Skin epidermis (tissue), 12 donors: ENCODE measurements at regions not wholly inside any gene's neighbourhood (a gene's known extent, or its start where the extent isn't known, plus 50 kb on each side); places are given as distances from the start of the nearest gene placed in this dataset.
"Not testable (repeated sequence)": the region's sequence is repeated elsewhere in the genome, so short reads cannot be mapped to it uniquely, and the experiment has no call there.

ENCODE experiments used
- H3K27ac ChIP-seq, 21 experiments: fragments of 200-600 bp; sonication (generic) in 11 of 21; one replicate each; pipeline ENCODE4 v1.5.0; 2020; ENCODE audit warnings: mild to moderate bottlenecking in 3 of 21, inconsistent platforms in 2 of 21, moderate library complexity in 2 of 21
- H3K4me3 ChIP-seq, 7 experiments: fragments of 200-600 bp; sonication (generic) in 2 of 7; one replicate each; pipeline ENCODE4 v1.5.0; 2020; ENCODE audit warnings: inconsistent platforms in 2 of 7, mild to moderate bottlenecking in 2 of 7, moderate library complexity in 1 of 7

DNA sequence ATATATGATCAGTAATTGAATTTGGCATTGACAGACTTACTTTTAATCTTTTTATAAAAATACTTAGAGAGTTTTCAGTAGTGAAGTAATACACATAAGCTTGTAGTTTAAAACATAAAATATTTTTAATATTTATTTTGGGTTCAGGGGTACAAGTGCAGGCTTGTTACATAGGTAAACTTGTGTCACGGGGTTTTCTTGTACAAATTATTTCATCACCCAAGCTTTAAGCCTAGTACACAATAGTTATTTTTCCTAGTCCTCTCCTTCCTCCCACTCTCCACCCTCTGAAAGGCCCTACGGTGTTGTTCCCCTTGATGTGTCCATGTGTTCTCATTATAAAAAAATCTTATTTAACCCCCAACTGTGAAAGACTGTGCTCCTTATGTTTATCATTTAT is 1397.8 kb upstream of the RAG2 start:
- Histone ChIP-seq H3K27ac (no peak overlapping the region), H3K4me3 (no peak overlapping the region)

DNA sequence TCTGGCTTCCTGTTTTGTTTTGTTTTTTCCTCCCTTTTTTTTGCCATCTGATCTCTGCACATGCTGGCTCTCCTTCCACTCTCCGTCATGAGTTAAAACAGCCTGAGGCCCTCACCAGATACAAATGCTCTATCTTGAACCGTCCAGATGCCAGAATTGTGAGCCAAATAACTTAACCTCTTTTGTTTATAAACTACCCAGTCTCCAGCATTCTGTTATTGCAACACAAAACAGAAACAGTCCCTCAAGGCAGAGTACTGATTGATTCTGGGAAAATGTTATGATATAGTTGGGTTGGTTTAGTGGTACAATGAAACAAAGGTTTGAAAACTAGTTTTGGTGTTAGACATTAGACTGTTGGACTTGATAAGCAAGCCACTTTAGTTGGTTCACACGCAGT is 1390.0 kb upstream of the RAG2 start:
- Histone ChIP-seq H3K27ac (no peak overlapping the region), H3K4me3 (no peak overlapping the region)

DNA sequence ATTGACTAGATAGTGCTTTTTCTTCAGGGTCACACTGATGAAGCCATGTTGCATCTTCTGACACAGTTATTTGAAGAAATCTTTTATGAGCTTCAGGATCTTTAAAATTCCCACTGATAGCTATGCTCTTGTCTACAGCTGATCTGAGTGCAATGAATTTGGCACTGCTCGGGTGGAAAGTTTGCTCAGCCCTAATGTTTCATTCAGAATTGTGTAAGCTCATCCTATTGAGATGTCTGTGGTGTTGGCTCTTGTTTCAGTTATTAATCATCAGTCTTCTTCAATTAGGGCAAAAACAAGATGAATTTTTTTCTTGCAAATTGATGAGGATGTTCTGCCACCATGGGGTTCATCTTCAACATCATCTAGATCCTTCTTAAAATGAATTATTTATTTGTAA is 1387.0 kb upstream of the RAG2 start:
- Histone ChIP-seq H3K4me3 (no peak overlapping the region), H3K27ac (no peak overlapping the region)

DNA sequence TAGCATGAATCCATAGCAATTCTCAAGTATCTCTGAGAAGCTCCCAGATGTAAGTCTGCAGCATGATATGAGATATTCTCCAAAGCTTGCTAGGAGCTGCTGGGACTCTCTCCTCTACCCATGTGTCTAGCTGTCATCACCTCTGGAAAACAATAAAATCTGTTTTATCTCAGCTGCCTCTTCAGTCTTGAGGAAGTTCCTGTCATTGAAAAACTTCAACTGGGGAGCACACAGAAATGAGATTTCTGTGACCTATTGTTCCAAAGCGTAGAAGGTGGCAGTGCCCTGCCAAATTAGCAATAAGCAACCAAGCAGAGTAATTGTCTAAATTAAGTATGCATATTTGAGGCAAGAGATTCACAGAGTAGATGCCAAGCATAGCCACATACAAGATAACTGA is 1380.6 kb upstream of the RAG2 start:
- H3K27ac ChIP-seq = no peak overlapping the region
- H3K4me3 ChIP-seq = no peak overlapping the region

DNA sequence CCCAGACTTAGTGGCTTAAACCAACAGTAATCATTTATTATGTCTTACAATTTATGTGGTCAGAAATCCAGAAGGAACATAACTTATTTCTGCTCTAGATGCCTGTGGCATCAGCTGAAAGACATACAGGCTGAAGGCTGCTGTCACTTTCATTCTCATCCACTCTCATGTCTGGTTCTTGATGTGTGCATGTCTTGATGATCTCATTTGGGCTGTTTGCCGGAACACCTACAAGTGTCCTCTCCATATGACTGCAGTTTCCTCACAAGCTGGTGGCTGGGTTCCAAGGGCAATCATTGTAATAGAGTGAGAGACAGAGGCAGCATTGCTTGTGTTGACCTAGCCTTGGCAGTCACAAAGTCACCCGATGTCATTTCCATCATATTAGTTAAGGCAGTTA is 1375.9 kb upstream of the RAG2 start:
- H3K27ac ChIP-seq = no peak overlapping the region
- no peak overlapping the region for H3K4me3 ChIP-seq

DNA sequence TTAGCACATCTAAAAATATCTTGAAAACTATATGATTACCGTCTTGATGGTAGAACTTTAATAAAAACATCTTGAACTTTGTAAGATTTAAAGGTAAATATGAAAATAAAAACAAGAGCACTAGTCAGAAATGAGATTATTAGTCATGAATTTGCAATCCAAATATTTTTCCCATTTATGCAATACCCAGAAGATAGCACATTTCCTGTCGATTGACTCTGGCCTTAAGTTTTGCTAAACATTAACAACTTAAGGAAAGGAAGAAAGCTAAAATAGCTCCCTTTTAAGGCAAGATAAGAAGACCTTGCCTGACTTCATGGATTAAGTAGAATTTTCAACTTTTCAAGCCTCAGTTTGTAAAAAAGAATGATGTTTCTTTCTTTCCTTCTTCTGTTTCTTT is 1374.7 kb upstream of the RAG2 start:
- Histone ChIP-seq H3K4me3 (no peak overlapping the region), H3K27ac (no peak overlapping the region)

DNA sequence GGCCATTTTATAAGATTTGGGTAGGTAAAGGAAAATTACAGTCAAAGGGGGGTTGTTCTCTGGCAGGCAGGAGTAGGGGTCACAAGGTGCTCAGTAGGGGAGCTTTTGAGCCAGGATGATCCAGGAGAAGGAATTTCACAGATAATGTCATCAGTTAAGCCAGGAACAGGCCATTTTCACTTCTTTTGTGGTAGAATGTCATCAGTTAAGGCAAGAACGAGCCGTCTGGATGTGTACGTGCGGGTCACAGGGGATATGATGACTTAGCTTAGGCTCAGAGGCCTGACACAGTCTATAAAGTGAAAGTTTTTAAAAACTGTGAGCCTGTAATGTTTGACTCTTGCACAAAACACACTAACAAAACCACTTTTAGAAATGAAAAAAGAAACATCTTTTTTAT is 1371.3 kb upstream of the RAG2 start:
- H3K4me3 ChIP-seq, H3K27ac ChIP-seq: not testable (repeated sequence)

DNA sequence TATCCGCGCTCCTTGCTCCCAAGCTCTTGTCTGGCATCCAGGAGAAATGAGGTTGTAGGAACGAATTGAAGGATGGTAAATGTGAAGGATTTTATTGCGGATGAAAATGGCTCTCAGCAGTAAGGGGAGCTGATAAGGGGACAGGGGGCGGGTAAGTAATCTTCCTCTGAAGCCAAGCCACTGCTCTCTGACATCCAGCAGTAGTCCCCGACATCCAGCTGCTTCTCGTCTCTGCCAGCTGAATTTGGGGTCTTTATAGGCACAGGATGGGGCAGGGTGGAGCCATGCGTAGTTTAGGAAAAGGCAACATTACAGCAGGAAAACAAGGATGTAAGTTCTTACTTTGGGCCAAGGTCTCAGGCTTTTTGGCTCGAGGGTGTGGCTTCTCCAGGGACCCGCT is 1370.1 kb upstream of the RAG2 start:
- Histone ChIP-seq H3K27ac (no peak overlapping the region), H3K4me3 (no peak overlapping the region)

DNA sequence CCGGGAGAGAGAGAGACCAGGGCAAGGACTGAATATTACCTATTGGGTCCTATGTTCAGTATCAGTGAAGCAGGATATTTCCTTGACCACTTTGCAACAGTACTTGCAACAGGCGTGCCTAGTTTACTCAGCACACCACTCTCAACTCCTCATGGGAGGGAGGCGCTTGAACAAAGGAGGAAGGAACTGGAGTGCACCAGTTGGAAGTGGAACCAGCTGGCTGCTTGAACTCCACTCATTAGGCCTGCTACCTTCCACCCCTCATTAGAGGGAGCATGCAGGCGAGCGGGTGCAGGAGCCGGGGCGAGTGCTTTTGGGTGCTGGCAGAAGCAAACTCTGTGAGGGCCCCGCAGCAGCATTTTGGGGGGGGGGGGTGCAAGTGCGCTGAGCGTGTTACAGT is 1369.6 kb upstream of the RAG2 start:
- Histone ChIP-seq H3K27ac (no peak overlapping the region), H3K4me3 (no peak overlapping the region)

DNA sequence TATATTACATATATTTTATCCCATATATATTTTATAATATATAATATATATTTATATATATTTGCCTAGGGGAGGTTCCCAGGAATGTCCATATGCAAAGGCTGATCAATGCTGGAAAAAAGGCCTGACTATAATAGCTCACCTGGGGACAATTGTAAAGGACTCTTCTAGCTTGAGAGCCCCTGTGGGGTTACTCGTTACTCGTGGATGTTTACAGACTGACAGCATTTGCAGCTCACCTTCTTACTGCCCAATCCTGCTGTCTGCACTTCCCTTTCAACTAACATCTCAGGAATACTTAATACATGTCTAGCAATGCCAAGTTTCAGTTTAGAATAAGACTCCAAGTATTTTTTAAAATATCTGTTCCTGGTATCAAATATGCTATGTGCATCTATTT is 1365.4 kb upstream of the RAG2 start:
- H3K27ac ChIP-seq = no peak overlapping the region
- H3K4me3 ChIP-seq = no peak overlapping the region

DNA sequence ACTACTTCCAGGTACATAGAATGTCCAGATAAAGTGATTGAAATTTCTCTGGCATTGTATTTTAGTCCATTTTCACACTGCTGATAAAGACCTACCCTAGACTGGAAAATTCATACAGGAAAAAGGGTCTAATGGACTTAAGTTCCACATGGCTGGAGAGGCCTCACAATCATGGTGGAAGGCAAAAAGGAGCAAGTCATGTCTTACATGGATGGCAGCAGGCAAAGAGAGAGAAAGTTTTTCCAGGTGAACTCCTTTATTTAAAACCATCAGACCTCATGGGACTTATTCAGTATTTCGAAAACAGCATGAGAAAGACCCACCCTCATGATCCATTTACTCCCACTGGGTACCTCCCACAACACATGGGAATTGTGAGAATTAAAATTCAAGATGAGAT is 1359.7 kb upstream of the RAG2 start:
- Histone ChIP-seq H3K27ac (no peak overlapping the region), H3K4me3 (no peak overlapping the region)

DNA sequence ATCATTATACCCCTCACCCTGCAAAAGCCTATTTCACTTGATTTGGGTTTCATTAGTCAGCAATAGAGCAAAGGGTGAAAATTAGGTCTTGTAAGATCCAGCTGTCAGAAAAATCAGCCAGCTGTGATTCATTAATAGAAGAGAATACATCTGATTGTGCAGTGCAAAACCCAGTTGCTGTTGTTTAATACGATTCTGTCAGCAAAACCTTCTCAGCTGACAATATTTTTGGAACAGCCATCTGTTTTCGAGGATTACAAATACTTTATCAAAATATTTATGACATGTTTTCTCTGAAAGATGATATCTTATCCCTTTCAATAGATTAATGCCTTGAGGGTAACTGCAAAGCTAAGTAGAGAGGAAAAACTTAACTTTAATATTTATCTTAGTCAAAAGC is 1354.0 kb upstream of the RAG2 start:
- Histone ChIP-seq H3K27ac (no peak overlapping the region), H3K4me3 (no peak overlapping the region)

DNA sequence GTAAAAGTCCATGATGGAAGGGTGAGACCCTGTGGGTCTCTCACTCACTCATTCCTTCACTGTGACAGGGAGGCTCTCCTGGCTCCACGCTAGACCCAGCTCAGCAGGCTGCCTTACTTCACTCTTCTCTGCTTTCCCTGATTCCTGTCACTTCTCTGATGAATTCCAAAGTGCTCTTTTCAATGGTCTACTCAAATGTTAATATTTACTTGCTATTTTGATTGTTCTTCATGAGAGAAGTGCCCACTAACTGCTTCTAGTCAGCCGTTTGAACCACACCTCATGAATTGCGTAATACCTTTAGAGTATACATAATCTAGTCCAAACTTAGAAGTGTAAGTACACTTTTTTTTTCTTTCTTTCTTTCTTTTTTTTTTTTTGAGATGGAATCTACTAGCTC is 1350.2 kb upstream of the RAG2 start:
- Histone ChIP-seq H3K4me3 (no peak overlapping the region), H3K27ac (no peak overlapping the region)

DNA sequence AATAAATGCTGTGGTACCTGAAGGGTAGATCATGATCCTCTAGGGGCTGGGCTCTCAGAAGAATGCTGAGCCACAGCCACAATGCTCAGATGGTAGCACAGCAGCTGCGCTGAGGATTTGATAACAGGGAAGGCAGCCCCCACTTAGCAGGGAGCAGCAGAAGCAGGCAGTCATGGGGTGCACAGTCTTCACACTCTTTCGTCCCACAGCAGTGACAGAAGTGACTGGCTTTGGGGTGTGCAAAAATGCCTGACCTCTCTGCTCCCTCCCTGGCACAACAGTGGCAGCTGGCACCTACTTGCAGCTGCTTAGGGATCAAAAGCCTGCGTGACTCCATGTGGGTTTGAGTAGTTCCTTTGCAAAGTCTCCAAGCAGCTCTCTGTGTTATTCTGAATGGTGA is 1349.8 kb upstream of the RAG2 start:
- H3K27ac ChIP-seq = no peak overlapping the region
- H3K4me3 ChIP-seq = no peak overlapping the region

DNA sequence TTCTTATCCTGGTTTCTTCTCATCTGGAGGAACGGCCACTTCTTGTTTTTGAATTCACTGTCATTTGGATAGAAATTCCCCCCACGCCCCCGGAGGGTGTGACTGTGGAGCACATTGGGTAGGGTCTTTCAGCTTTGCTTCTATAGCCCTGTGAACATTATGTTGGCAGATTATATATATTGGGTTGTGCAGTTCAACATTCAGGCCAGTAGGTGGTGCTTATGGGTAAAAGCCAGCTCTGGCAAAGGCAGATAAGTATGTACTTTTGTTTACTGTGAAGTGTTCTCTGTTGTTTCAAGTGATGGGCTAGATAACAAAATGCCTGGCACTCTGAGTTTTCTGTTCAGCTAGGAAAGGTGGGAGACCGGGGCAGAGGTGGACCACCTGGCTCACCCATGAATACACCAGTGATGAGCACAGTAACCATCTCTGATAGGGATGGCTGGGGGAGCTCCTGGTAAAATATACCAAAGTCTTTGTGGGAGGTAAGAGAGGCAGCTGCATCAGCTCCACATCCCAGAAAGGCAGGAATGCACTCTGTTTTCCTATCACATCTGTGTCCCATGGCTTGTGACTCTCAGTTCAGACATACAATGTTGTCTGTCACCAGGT is 1348.2 kb upstream of the RAG2 start:
- H3K27ac ChIP-seq = no peak overlapping the region
- H3K4me3 ChIP-seq = no peak overlapping the region

DNA sequence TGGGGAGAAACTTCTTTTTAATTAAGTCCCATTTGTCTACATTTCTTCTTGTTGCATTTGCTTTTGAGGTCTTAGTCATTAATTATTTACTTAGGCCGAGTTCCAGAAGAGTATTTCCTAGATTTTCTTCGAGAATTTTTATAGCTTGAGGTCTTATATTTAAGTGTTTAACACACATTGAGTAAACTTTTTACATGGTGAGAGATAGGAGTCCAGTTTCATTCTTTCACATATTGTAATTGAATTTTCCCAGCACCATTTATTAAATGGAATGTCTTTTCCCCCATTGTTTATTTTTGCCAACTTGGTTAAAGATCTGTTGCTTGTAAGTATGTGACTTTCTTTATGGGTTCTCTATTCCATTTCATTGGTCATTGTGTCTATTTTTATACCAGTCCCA is 1344.0 kb upstream of the RAG2 start:
- no peak overlapping the region for H3K4me3 ChIP-seq

DNA sequence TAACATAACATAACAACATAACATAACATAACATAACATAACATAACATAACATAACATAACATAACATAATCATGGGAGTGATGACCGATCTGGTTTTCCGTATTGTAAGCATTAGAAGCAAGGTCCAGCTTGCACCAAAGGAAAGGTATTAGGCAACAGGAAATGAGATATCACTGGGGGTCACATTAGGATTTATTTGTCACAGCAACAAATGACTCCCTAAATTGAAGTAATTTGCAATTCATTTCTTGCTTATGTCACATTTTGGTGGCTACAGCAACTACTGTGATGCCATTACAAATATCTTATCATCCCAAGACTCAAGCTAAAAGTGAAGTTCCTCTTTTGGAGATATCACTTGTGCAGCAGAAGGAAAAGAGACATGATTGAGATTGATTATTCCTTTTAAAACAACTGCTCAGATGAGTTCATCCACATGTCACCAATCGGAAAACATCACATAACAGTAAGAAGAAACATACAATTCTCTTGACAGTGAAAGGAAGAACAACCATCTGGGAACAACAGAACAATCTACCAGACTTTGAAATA is 1331.1 kb upstream of the RAG2 start:
- Histone ChIP-seq H3K4me3 (no peak overlapping the region), H3K27ac (no peak overlapping the region)

More for the DNA sequence above, 1344.0 kb upstream of the RAG2 start:
- H3K27ac ChIP-seq = no peak overlapping the region

DNA sequence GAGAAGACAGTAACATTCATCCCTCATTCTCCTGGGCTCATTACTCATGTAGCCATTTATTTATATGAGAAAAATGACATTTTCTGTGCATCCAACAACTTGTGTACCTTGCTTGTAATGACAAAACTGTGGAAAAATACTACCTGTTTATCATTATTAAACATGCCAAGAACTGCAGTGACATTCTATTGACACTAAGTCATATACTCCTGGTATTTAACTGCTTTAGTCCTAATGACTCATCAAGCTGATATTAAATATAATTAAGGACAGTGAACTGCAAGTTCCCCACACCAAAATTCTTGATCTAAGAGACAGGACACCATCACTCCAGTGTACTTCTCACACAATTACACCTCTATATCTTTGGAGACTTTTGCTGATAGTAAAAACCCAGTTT is 1328.7 kb upstream of the RAG2 start:
- Histone ChIP-seq H3K4me3 (no peak overlapping the region), H3K27ac (no peak overlapping the region)

DNA sequence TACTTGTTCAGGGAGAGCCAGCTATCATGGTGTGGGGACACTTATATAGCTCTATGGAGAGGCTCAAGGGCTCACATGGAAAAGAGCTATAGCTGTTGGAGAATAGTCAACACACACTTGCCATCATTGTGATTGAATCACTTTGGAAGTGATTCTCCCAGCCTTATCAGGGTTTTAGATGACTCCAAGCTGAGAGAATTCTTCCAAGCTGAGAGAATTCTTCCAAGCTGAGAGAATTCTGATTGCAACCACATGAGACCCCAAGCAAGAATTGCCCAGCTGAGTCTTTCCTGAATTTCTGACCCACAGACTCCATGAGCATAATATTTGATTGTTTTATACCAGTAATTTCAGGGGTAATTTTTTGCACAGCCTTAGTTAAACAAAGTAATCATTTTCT is 1318.3 kb upstream of the RAG2 start:
- no peak overlapping the region for H3K27ac ChIP-seq
- no peak overlapping the region for H3K4me3 ChIP-seq

DNA sequence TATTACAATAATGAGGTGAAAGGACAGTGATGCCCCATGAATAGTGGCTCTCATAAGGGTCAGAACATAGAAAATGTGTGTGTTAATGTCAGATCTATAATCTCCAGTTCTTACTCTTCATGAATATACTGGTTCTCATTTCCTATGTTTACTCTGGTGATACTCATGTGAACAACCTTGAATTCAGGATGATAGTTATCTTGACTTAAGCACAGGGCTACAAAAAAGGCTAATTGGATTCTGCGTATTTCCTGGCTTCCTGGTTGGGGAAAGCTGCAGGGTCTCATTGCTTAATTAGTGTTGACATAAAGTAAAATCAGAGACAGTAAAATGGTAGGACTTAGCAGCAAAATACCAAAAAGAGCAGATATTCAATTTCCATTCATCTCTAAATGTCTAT is 1316.8 kb upstream of the RAG2 start:
- Histone ChIP-seq H3K27ac (no peak overlapping the region), H3K4me3 (no peak overlapping the region)

DNA sequence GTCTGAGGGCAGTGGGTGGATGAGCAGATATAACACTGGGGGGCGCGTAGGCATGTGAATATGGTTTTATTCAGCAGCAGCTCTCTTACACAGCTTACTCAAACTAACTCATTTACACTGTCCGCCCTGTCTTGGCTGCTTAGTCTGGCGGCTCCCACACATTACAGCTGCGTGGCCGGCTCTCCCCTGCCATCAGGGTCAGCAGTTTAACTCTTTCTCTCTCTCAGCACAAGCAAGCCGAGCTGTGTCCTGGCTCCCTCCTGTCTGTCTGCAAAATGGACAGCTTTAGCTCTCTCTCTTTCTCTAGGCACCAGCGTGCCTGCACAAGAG is 1310.1 kb upstream of the RAG2 start:
- Histone ChIP-seq H3K27ac (peak overlapping the region in 3 of 21 experiments; percentile 14 to 35 (median 23)), H3K4me3 (no peak overlapping the region)

DNA sequence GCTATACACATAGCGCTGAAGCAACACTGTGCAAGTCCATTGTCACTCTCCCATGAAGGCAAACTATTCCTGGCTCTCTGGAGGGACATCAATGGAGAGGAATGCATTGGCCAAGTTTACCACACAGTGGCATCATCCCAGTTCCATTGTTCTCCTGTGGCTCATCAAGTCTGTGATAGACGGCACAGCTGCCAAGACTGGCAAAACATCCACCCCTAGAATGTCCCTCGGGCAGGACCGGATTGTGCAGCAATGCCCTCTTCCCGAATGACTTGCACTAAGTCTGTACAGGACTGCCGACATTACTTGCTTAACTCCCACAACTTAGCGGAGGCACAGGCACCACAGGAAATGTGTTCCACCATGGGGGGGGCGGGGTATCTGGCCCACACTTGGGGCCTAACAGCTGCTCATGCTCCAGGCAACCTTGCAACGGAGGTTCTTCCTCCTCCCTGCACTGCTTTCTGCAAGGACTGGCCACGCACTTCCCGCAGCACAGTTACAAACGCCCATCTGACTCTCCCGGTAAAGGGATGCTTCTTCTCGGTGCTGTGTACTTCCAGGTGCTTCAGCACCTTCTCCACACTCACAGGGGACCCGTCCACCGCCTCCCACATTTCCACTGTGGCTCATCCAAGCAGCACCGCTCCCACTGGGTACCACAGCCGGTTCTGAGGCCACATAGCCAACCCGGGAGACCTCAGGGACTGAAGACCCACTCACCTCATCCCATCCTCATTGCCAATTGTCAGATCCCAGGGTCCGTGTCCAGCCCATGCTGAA is 1309.6 kb upstream of the RAG2 start:
- Histone ChIP-seq H3K27ac (peak overlapping the region in 3 of 21 experiments; percentile 14 to 35 (median 23)), H3K4me3 (no peak overlapping the region)
